SH-SY5Y (cell line): ENCODE measurements at regions not wholly inside any gene's neighbourhood (a gene's known extent, or its start where the extent isn't known, plus 50 kb on each side); places are given as distances from the start of the nearest gene placed in this dataset.

Experiments
- GATA2 ChIP-seq: IDR thresholded peaks from 2 replicates; pipeline ENCODE4 v1.6.1; 2011; ENCODE audit warnings: mild to moderate bottlenecking, low read depth, low read length
- GATA3 ChIP-seq: IDR thresholded peaks from 2 replicates; pipeline ENCODE4 v1.6.1; 2011; ENCODE audit warnings: low read depth, mild to moderate bottlenecking, low read length, moderate library complexity

- TF ChIP-seq GATA3 (no peak), GATA2 (no peak)
Measured at GRCh38 chr11:98630736-98631135, 390.0 kb upstream of the CNTN5 start.
